GM23338 (cell line): ENCODE measurements at regions not wholly inside any gene's neighbourhood (a gene's known extent, or its start where the extent isn't known, plus 50 kb on each side); places are given as distances from the start of the nearest gene placed in this dataset.

Experiments used
- ATAC-seq: fragments of 200-7000 bp; cut with Tn5 transposase; 3 replicates; pipeline ENCODE4 v1.9.1; 2020
- DNase-seq: peaks from one replicate; pipeline ENCODE4 v3.0.0-alpha.2; 2015; ENCODE audit warnings: low spot score
- H2AFZ ChIP-seq: fragments of 200-600 bp; sonication (generic); 2 replicates; pipeline ENCODE4 v1.8.0; 2016; ENCODE audit warnings: antibody characterized with exemption, mild to moderate bottlenecking, moderate library complexity
- H3F3A ChIP-seq: fragments of 200-600 bp; sonication (generic); replicated peaks from 2 replicates; pipeline ENCODE4 v1.8.0; 2017; ENCODE audit warnings: antibody characterized with exemption, mixed run types, low read depth
- H3K27ac ChIP-seq: fragments of 200-600 bp; sonication (generic); 2 replicates; pipeline ENCODE4 v1.6.1; 2016; ENCODE audit warnings: low read depth
- H3K27me3 ChIP-seq: fragments of 200-600 bp; sonication (generic); 2 replicates; pipeline ENCODE4 v1.8.0; 2016; ENCODE audit warnings: mild to moderate bottlenecking, mixed run types, moderate library complexity; ENCODE audit not compliant: insufficient read depth
- H3K36me3 ChIP-seq: fragments of 200-600 bp; sonication (generic); 2 replicates; pipeline ENCODE4 v1.8.0; 2016; ENCODE audit warnings: mild to moderate bottlenecking; ENCODE audit not compliant: insufficient read depth
- H3K4me1 ChIP-seq: fragments of 200-600 bp; sonication (generic); 2 replicates; pipeline ENCODE4 v1.8.0; 2016; ENCODE audit warnings: mild to moderate bottlenecking, moderate library complexity; ENCODE audit not compliant: insufficient read depth
- H3K4me2 ChIP-seq: fragments of 200-600 bp; sonication (generic); 2 replicates; pipeline ENCODE4 v1.7.1; 2017; ENCODE audit warnings: mixed run types
- H3K4me3 ChIP-seq: fragments of 200-600 bp; sonication (generic); 2 replicates; pipeline ENCODE4 v1.6.1; 2016; ENCODE audit warnings: mixed run types
- H3K79me2 ChIP-seq: fragments of 200-600 bp; sonication (generic); replicated peaks from 2 replicates; pipeline ENCODE4 v1.8.0; 2017; ENCODE audit warnings: mild to moderate bottlenecking; ENCODE audit not compliant: insufficient read depth
- H3K9me2 ChIP-seq: fragments of 200-600 bp; sonication (generic); 2 replicates; pipeline ENCODE4 v1.8.0; 2017; ENCODE audit not compliant: insufficient read depth
- H4K20me1 ChIP-seq: fragments of 200-600 bp; sonication (generic); replicated peaks from 2 replicates; pipeline ENCODE4 v1.8.0; 2017; ENCODE audit warnings: mild to moderate bottlenecking; ENCODE audit not compliant: insufficient read depth
- H3K27ac Mint-ChIP-seq: 2 replicates; pipeline ENCODE4 v1.8.0; 2020; ENCODE audit warnings: inconsistent platforms, mild to moderate bottlenecking, moderate library complexity, mixed read lengths
- H3K27me3 Mint-ChIP-seq: 3 replicates; pipeline ENCODE4 v1.8.0; 2022; ENCODE audit warnings: low read depth, mild to moderate bottlenecking, moderate library complexity, mixed read lengths, inconsistent platforms; ENCODE audit not compliant: insufficient read depth, poor library complexity
- H3K36me3 Mint-ChIP-seq: 3 replicates; pipeline ENCODE4 v1.8.0; 2021; ENCODE audit warnings: low read depth, mild to moderate bottlenecking, inconsistent platforms, moderate library complexity, mixed read lengths
- H3K4me1 Mint-ChIP-seq: 3 replicates; pipeline ENCODE4 v1.8.0; 2020; ENCODE audit warnings: mild to moderate bottlenecking, inconsistent platforms, mixed read lengths
- H3K4me3 Mint-ChIP-seq: 3 replicates; pipeline ENCODE4 v1.8.0; 2021; ENCODE audit warnings: moderate library complexity, mild to moderate bottlenecking, inconsistent platforms, mixed read lengths
- H3K9me3 Mint-ChIP-seq: 3 replicates; pipeline ENCODE4 v1.8.0; 2020; ENCODE audit warnings: moderate library complexity, mild to moderate bottlenecking, inconsistent platforms, mixed read lengths
- CREB1 ChIP-seq: fragments of 250-450 bp; sonication (Bioruptor Pico); IDR thresholded peaks from 2 replicates; pipeline ENCODE4 v1.5.0; 2020; ENCODE audit warnings: low read depth, mild to moderate bottlenecking, moderate library complexity
- CTCF ChIP-seq, 2 experiments: fragments of 200-600 bp in 1 of 2; sonication (generic) in 1 of 2; conservative IDR thresholded peaks; 2 replicates each; pipeline versions ENCODE4 v1.5.1 to v1.6.1; 2016 to 2017; ENCODE audit warnings: antibody characterized with exemption in 2 of 2, low read depth in 2 of 2, mild to moderate bottlenecking in 2 of 2, moderate library complexity in 1 of 2
- EZH2 ChIP-seq: fragments of 200-600 bp; sonication (generic); IDR thresholded peaks from one replicate; pipeline ENCODE4 v1.8.0; 2017; ENCODE audit warnings: antibody characterized with exemption, mild to moderate bottlenecking, low read depth; ENCODE audit not compliant: unreplicated experiment
- EZH2phosphoT487 ChIP-seq: fragments of 200-600 bp; sonication (generic); IDR thresholded peaks from one replicate; pipeline ENCODE4 v1.8.1; 2018; ENCODE audit warnings: antibody characterized with exemption; ENCODE audit not compliant: unreplicated experiment
- JUNB ChIP-seq: IDR thresholded peaks from one replicate; pipeline ENCODE4 v1.6.1; 2016; ENCODE audit warnings: antibody characterized with exemption; ENCODE audit not compliant: unreplicated experiment
- NANOG ChIP-seq: IDR thresholded peaks from 2 replicates; pipeline ENCODE4 v1.6.1; 2016; ENCODE audit warnings: antibody characterized with exemption, borderline replicate concordance
- STAT1 ChIP-seq: IDR thresholded peaks from one replicate; pipeline ENCODE4 v1.6.1; 2016; ENCODE audit warnings: antibody characterized with exemption; ENCODE audit not compliant: unreplicated experiment
- ZNF331 ChIP-seq: fragments of 250-450 bp; sonication (Bioruptor Pico); IDR thresholded peaks from 2 replicates; pipeline ENCODE4 v1.5.0; 2020; ENCODE audit warnings: low read depth, mild to moderate bottlenecking, moderate library complexity
- TF ChIP-seq, protein P1 (sequence below): fragments of 250-450 bp; sonication (Bioruptor Pico); IDR thresholded peaks from 2 replicates; pipeline ENCODE4 v1.5.0; 2020; ENCODE audit warnings: mild to moderate bottlenecking, moderate library complexity
- TF ChIP-seq, protein P2 (sequence below): IDR thresholded peaks from 2 replicates; pipeline ENCODE4 v1.6.1; 2016; ENCODE audit warnings: antibody characterized with exemption

GRCh38 chr13:99698816-99699099, 197.5 kb downstream of the TM9SF2 start (continued):
- TF ChIP-seq CTCF (conservative IDR thresholded peaks at IDR 0.05; ENCODE audit: low read depth in 2 of 2): no peak

- Histone ChIP-seq H3K4me1 (peaks cover 36% of the 10 kb centered on the region), H3K36me3 (no peaks in the 10 kb centered on the region), H3K27me3 (no peaks in the 10 kb centered on the region), H3K4me2 (no peak overlapping the region), H3K4me3 (no peak overlapping the region), H3K9me2 (no peaks in the 10 kb centered on the region), H3K79me2 (no peaks in the 10 kb centered on the region), H4K20me1 (no peaks in the 10 kb centered on the region), H2AFZ (no peak overlapping the region), H3F3A (no peaks in the 10 kb centered on the region; the same call in 1 of the 2 replicates), H3K27ac (no peak overlapping the region)
- H3K27me3 Mint-ChIP-seq: peaks cover 24% of the 10 kb centered on the region
- ATAC-seq (no peak), DNase-seq (no peak)
- H3K9me3 Mint-ChIP-seq: no peaks in the 10 kb centered on the region
- H3K4me1 Mint-ChIP-seq: peaks cover 36% of the 10 kb centered on the region
- H3K4me3 Mint-ChIP-seq: no peak overlapping the region
- H3K36me3 Mint-ChIP-seq: peaks cover 4% of the 10 kb centered on the region; the same call in 2 of the 3 replicates
- H3K27ac Mint-ChIP-seq: peak overlapping the region; percentile 56; the same call in 1 of the 2 replicates
- TF ChIP-seq, protein P1, sequence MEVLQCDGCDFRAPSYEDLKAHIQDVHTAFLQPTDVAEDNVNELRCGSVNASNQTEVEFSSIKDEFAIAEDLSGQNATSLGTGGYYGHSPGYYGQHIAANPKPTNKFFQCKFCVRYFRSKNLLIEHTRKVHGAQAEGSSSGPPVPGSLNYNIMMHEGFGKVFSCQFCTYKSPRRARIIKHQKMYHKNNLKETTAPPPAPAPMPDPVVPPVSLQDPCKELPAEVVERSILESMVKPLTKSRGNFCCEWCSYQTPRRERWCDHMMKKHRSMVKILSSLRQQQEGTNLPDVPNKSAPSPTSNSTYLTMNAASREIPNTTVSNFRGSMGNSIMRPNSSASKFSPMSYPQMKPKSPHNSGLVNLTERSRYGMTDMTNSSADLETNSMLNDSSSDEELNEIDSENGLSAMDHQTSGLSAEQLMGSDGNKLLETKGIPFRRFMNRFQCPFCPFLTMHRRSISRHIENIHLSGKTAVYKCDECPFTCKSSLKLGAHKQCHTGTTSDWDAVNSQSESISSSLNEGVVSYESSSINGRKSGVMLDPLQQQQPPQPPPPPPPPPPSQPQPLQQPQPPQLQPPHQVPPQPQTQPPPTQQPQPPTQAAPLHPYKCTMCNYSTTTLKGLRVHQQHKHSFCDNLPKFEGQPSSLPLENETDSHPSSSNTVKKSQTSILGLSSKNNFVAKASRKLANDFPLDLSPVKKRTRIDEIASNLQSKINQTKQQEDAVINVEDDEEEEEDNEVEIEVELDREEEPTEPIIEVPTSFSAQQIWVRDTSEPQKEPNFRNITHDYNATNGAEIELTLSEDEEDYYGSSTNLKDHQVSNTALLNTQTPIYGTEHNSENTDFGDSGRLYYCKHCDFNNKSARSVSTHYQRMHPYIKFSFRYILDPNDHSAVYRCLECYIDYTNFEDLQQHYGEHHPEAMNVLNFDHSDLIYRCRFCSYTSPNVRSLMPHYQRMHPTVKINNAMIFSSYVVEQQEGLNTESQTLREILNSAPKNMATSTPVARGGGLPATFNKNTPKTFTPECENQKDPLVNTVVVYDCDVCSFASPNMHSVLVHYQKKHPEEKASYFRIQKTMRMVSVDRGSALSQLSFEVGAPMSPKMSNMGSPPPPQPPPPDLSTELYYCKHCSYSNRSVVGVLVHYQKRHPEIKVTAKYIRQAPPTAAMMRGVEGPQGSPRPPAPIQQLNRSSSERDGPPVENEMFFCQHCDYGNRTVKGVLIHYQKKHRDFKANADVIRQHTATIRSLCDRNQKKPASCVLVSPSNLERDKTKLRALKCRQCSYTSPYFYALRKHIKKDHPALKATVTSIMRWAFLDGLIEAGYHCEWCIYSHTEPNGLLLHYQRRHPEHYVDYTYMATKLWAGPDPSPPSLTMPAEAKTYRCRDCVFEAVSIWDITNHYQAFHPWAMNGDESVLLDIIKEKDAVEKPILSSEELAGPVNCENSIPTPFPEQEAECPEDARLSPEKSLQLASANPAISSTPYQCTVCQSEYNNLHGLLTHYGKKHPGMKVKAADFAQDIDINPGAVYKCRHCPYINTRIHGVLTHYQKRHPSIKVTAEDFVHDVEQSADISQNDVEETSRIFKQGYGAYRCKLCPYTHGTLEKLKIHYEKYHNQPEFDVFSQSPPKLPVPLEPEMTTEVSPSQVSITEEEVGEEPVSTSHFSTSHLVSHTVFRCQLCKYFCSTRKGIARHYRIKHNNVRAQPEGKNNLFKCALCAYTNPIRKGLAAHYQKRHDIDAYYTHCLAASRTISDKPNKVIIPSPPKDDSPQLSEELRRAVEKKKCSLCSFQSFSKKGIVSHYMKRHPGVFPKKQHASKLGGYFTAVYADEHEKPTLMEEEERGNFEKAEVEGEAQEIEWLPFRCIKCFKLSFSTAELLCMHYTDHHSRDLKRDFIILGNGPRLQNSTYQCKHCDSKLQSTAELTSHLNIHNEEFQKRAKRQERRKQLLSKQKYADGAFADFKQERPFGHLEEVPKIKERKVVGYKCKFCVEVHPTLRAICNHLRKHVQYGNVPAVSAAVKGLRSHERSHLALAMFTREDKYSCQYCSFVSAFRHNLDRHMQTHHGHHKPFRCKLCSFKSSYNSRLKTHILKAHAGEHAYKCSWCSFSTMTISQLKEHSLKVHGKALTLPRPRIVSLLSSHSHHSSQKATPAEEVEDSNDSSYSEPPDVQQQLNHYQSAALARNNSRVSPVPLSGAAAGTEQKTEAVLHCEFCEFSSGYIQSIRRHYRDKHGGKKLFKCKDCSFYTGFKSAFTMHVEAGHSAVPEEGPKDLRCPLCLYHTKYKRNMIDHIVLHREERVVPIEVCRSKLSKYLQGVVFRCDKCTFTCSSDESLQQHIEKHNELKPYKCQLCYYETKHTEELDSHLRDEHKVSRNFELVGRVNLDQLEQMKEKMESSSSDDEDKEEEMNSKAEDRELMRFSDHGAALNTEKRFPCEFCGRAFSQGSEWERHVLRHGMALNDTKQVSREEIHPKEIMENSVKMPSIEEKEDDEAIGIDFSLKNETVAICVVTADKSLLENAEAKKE: no peak
- TF ChIP-seq CREB1 (CRISPR knock-in tag) (no peak), NANOG (no peak), STAT1 (no peak), ZNF331 (CRISPR knock-in tag) (no peak), JUNB (no peak), CTCF (conservative IDR thresholded peaks at IDR 0.05; ENCODE audit: low read depth in 2 of 2) (no peak), EZH2phosphoT487 (no peak), EZH2 (no peak)
- TF ChIP-seq, protein P2, sequence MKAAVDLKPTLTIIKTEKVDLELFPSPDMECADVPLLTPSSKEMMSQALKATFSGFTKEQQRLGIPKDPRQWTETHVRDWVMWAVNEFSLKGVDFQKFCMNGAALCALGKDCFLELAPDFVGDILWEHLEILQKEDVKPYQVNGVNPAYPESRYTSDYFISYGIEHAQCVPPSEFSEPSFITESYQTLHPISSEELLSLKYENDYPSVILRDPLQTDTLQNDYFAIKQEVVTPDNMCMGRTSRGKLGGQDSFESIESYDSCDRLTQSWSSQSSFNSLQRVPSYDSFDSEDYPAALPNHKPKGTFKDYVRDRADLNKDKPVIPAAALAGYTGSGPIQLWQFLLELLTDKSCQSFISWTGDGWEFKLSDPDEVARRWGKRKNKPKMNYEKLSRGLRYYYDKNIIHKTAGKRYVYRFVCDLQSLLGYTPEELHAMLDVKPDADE: no peak
Measured at GRCh38 chr13:99698010-99698815, 196.9 kb downstream of the TM9SF2 start.
